HG03095 (cell line): ENCODE measurements at regions not wholly inside any gene's neighbourhood (a gene's known extent, or its start where the extent isn't known, plus 50 kb on each side); places are given as distances from the start of the nearest gene placed in this dataset.
"Not testable (repeated sequence)": the region's sequence is repeated elsewhere in the genome, so short reads cannot be mapped to it uniquely, and the experiment has no call there.

Experiments used
- ATAC-seq: cut with Tn5 transposase; IDR thresholded peaks from one replicate; pipeline ENCODE4 v1.9.1; 2021; ENCODE audit warnings: moderate library complexity; ENCODE audit not compliant: unreplicated experiment

DNA sequence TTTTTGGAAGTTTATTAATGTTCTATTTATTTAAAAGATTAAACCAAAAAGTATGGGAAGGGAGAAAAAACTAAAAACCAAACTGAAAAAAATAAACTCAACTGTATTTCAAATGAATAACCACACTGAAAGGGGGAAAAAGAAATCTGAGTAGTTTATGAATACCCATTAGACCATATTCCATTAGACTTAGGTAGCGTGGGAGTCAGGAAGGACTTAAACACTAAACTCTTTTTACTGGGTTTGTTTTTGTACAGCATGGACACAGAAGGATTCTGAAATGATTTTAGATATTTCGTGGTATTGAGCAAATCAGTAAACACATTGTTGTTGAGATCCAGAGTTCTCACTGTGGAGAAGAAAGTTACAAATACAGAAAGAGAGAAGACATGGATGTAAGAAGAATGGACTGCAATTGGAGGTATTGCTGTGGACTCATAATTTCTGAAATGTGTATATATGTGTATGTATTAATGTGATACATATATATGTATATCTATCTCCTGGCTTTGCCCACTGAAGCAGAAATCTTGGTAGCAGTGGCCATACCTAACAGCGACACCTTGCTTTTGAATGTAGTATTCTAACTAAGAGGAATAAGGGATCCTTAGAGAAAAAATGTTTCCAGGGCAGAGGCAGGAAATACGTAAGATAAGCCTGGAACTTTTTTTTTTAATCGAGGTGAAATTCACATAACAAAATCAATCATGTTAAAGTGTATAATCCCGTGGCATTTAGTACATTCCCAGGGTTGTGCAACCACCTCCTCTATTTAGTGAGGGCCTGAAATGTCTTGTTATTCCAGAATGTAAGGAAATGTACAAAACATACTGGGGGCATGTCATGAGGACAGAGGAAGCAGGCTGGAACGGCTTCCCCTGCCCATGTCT lies 228.8 kb downstream of the SMARCA2 start:
- no peak for ATAC-seq

GRCh38 chr9:2247340-2247739 lies 232.2 kb downstream of the SMARCA2 start:
- no peak for ATAC-seq

DNA sequence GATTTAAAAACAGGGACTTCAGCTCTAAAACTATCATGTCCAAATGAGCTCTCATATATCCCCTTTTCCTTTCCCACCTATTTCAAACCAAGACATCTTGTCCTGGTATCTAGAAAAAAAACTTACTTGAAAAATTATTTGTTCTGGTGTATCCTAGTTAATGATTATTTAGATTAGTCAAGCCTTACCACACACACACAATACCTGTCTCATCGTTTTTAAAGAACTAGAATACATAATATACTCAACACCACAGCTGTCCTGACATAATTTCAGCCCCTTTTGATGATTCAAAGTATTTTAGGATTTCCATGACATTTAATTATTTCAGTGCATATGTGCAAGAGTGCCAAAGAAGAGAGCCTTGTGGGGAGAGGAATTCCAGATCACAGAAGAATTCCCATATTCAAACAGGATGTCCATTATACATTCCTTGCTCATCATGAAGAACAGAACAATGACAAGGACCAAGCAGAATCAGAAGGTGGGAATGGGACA lies 233.7 kb downstream of the SMARCA2 start:
- ATAC-seq: no peak

GRCh38 chr9:2253636-2254580 lies 238.8 kb downstream of the SMARCA2 start:
- no peak for ATAC-seq

DNA sequence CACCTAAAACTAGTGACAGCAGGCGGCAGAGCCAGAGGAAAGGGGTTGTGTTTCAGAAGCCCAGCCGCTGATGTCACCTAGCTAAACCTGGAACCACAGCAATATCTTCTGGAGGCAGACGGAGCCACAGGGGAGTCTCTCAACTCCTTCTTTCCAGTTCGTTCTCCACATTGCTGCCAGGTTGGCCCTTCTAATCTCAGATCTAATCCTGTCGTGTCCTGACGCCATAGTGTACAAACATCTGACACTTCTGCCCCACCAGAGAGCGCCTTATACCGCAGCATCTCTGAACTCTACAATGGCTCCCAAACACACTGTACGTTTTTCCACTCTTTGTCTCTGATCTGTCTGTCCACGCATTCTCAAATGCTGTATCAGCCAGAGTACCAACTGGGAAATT lies 240.0 kb downstream of the SMARCA2 start:
- no peak for ATAC-seq

- no peak for ATAC-seq
Measured at GRCh38 chr9:2257248-2257929, 242.2 kb downstream of the SMARCA2 start.

DNA sequence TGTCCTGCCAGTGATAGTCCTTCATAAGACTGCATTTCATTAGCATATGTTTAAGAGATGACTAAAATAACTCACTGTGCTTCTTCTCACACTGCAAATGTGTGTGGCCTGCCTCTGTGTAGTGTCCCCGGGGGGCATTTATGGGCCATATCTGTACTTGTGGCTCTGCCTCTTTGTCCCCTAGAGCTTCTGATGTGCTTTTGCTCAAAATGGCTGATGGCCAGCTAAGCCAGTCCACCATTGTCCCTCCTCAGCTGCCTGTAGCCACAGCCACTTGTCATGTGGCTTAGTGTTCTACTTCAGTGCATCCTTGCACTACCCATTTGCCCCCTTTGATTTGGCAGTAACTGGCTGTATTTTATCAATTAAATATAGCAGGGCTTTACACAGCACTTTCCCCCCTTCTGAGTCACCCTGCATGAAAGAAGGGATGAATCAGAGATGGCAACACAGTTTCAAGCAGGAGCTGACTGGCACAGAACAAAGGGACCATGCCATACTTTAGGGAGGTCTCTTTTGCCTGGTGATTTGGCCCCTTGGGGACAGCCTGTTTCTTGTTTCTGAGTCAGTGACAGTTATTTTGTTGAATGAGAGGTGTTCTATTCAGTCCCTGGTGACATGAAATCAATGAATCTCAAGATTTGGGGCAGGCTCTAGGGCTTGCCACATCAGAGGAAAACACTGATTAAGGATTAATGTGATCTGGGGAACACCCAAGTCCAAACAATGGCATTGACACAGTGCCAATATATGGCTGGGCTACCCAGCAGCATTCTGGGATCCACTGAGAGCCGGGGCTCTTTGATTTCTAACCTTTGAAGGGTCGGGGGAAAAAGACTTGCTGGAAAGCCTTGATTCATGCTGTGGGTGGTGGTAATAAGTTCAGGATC lies 245.5 kb downstream of the SMARCA2 start:
- ATAC-seq: no peak

- no peak for ATAC-seq
Measured at GRCh38 chr9:2261421-2262103, 246.4 kb downstream of the SMARCA2 start.

DNA sequence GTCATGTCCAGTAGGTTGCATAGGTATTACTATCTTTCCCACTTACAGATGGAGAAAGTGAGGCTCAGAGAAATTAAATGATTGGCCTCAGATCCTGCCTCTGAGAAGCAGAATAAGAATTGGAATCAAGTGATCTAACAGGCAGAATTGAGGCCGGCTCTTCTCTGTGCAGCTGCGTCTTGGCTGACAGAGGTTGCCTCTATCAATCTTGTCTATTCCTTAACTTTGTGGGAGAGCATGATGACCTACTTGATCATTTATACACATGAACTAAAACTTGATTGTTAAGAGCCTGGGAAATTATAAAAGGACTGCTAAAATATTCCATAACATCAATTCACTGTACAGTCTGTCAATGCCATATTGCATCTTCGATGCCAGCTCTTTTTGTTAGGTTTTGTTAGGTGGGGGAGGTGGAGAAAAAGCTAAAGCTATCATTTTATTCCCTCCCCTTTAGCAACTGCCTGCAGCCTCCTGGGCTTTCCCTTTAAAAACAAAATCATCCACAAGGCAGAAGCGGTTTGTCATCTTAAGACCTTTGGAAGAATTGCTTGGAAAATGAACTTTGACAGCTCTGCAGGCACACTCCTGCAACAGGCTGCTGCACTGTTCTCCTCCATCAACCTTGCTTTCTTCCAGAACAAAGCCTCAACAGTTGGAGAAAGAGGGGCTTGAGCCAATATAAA lies 247.4 kb downstream of the SMARCA2 start:
- ATAC-seq: no peak

DNA sequence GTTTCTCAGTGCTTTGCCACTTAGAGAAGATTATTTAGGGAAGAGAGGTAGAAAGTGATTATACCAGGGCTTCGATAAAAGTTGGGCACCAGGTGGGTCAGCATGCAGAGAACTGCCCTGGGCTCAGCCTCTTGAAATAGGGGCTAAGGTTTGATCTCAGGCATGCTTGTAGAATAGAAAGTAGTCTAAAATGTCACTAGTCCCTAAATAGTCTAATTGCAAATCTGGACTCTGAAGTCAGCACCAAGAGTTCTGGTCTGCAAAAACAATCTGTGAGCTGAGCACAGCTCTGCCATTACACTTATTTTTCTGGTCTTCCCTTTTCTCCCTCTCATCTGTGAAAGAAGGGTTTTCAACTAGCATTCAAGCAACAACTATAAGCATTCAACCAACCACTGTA lies 248.0 kb downstream of the SMARCA2 start:
- ATAC-seq: no peak

- ATAC-seq: no peak
Measured at GRCh38 chr9:2263665-2264064, 248.5 kb downstream of the SMARCA2 start.

GRCh38 chr9:2264081-2264480 lies 248.9 kb downstream of the SMARCA2 start:
- no peak for ATAC-seq

GRCh38 chr9:2267181-2267745 lies 252.1 kb downstream of the SMARCA2 start:
- no peak for ATAC-seq

DNA sequence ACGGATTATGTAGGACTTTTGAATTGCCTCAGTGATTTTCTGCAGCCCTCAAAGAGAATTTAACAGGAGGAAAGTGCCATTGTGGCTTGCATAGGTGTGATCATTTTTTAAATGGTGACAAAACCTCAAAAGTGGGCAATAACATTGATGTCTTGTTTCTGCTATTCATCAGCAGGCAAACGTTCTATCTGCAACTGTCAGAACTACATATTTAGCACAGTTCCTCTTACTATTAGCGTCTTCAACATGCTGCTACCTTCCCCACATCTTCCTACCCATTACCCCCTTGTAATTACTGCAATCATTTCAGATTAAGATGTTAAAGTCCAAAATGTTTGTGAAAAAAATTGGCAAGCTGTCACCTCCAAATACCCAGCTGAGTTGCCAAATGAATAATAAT lies 254.6 kb downstream of the SMARCA2 start:
- no peak for ATAC-seq

- no peak for ATAC-seq
Measured at GRCh38 chr9:2270565-2270964, 255.4 kb downstream of the SMARCA2 start.

DNA sequence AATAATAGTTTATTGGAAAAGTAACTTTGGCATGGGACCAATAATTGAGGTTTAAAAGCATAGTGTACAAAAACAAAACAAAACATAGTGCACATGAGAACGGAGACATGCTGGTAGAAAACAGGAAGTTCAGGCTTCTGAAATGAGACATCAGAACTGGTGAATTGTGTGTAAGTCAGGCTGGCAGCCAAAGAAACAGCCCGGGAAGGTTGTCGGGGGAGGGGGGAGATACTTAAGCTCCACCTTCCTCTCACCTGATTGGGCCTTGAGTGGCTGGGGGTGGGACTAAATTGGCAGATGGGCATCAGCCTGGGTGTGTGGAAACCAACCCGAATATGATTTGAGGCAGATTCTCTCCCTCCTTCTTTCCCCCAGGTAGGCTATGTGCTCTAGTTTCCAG lies 256.3 kb downstream of the SMARCA2 start:
- ATAC-seq: no peak

GRCh38 chr9:2274762-2275161 lies 259.6 kb downstream of the SMARCA2 start:
- ATAC-seq: no peak

GRCh38 chr9:2276296-2276695 lies 261.1 kb downstream of the SMARCA2 start:
- ATAC-seq: no peak

- ATAC-seq: not testable (repeated sequence)
Measured at GRCh38 chr9:2277133-2277532, 262.0 kb downstream of the SMARCA2 start.
